ENCODE measurements at regions not wholly inside any gene's neighbourhood (a gene's known extent, or its start where the extent isn't known, plus 50 kb on each side); places are given as distances from the start of the nearest gene placed in this dataset.

GRCh38 chr2:18167871-18168270, 289.4 kb downstream of the KCNS3 start:
- Histone ChIP-seq H3K4me2 (no peak overlapping the region), H3K4me3 (no peak overlapping the region)
- no TSS peak for BruUV-seq (replicated peaks)

DNA sequence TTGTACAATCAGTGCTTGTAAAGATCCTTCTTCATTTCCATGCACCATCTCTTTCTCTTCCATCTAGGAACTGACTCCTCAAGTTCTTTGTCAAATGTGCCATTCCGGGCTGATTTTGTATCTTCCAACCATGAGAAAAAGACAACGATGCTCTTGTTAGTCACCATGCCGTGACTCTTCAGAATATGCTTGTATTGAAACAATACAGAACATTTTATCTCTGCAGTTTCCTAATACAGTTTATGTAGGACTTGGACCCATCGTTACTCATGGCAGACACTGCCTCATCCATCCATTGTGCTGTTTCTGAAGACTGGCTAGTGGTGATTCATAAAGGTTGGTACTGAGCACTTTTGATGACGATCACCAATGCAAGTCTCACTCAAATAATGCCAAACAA, 283.2 kb downstream of the KCNS3 start:
- intact Hi-C loops (cut with micrococcal nuclease; ENCODE audit: unreplicated experiment) = no loop called here
- ChIA-PET CTCF (no interaction called here), POLR2A (ENCODE audit: unreplicated experiment) (no interaction called here)

More at GRCh38 chr2:18167871-18168270, 289.4 kb downstream of the KCNS3 start:
- Histone ChIP-seq H2AFZ (no peak overlapping the region), H3K79me2 (ENCODE audit: low read depth) (no peaks in the 10 kb centered on the region), H3F3A (ENCODE audit: insufficient read depth, low read depth) (no peaks in the 10 kb centered on the region), H3K9me2 (ENCODE audit: insufficient read depth) (no peaks in the 10 kb centered on the region), H3K27ac (no peak overlapping the region), H3K27me3 (ENCODE audit: insufficient read depth, low read depth) (no peaks in the 10 kb centered on the region), H3K36me3 (ENCODE audit: low read depth) (no peaks in the 10 kb centered on the region), H3K9me3 (ENCODE audit: insufficient read depth, low read depth) (no peaks in the 10 kb centered on the region), H4K20me1 (ENCODE audit: insufficient read depth) (no peaks in the 10 kb centered on the region), H3K4me1 (replicated peaks; ENCODE audit: insufficient read depth) (peaks cover 10% of the 10 kb centered on the region)
- intact Hi-C loops (cut with micrococcal nuclease; ENCODE audit: unreplicated experiment) = no loop called here
- TF ChIP-seq CTCF (conservative IDR thresholded peaks at IDR 0.05) (no peak), EZH2 (IDR thresholded peaks at IDR 0.05; ENCODE audit: low read depth) (no peak)
- POLR2A ChIA-PET (ENCODE audit: unreplicated experiment) = interaction anchor here (0.7 kb wide), 1 partner anchor 190 kb away, joined by 8 read pairs; no protein-coding TSS in a partner anchor
- CTCF ChIA-PET = no interaction called here
- peak in 1 of 2 experiments; percentile 44 for DNase-seq

DNA sequence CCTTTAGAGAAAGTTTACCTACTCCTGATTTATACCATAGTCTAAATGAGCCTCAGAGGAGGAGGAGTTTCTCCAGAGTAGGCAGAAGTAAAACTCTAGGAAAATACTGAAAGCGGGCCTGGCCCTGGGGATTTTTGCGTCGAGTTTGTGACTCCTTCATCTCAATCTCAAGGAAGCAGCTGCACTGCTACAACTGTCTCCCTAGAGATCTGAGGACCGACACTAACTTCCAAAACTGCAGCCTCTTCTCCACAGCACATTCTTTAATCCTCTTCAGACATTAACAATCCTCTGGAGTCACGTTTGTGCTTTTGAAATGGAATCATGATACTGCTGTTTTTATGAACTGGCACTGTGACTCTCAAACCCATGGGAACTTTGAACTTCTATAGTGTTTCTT, 281.4 kb downstream of the KCNS3 start:
- DNase-seq = no peak
- no peaks in the 10 kb centered on the region for H3K27me3 ChIP-seq (ENCODE audit: insufficient read depth, low read depth)
- H3K4me1 ChIP-seq (replicated peaks; ENCODE audit: insufficient read depth) = peaks cover 14% of the 10 kb centered on the region
- no peak overlapping the region for H3K4me3 ChIP-seq
- CTCF ChIA-PET = no interaction called here
- H3F3A ChIP-seq (ENCODE audit: insufficient read depth, low read depth) = peaks cover 13% of the 10 kb centered on the region; the same call in 1 of the 2 replicates
- no TSS peak for BruUV-seq (replicated peaks)
- POLR2A ChIA-PET (ENCODE audit: unreplicated experiment) = no interaction called here
- no peak overlapping the region for H3K27ac ChIP-seq
- intact Hi-C loops (cut with micrococcal nuclease; ENCODE audit: unreplicated experiment) = no loop called here
- no peaks in the 10 kb centered on the region for H3K79me2 ChIP-seq (ENCODE audit: low read depth)
- no peaks in the 10 kb centered on the region for H3K36me3 ChIP-seq (ENCODE audit: low read depth)
- no peaks in the 10 kb centered on the region for H3K9me2 ChIP-seq (ENCODE audit: insufficient read depth)
- no peaks in the 10 kb centered on the region for H3K9me3 ChIP-seq (ENCODE audit: insufficient read depth, low read depth)
- TF ChIP-seq EZH2 (IDR thresholded peaks at IDR 0.05; ENCODE audit: low read depth) = no peak
- H2AFZ ChIP-seq = no peak overlapping the region
- H4K20me1 ChIP-seq (ENCODE audit: insufficient read depth) = no peaks in the 10 kb centered on the region
- no peak overlapping the region for H3K4me2 ChIP-seq

More for the DNA sequence above, 283.2 kb downstream of the KCNS3 start:
- Histone ChIP-seq H3K36me3 (ENCODE audit: low read depth) (no peaks in the 10 kb centered on the region), H3K27me3 (ENCODE audit: insufficient read depth, low read depth) (no peaks in the 10 kb centered on the region), H3K9me3 (ENCODE audit: insufficient read depth, low read depth) (no peaks in the 10 kb centered on the region), H3K9me2 (ENCODE audit: insufficient read depth) (no peaks in the 10 kb centered on the region), H3K4me2 (no peak overlapping the region), H3K79me2 (ENCODE audit: low read depth) (no peaks in the 10 kb centered on the region), H3K4me1 (replicated peaks; ENCODE audit: insufficient read depth) (no peaks in the 10 kb centered on the region), H3F3A (ENCODE audit: insufficient read depth, low read depth) (no peaks in the 10 kb centered on the region), H3K4me3 (no peak overlapping the region), H4K20me1 (ENCODE audit: insufficient read depth) (no peaks in the 10 kb centered on the region), H2AFZ (no peak overlapping the region), H3K27ac (no peak overlapping the region)
- no peak for DNase-seq
- no TSS peak for BruUV-seq (replicated peaks)
- TF ChIP-seq EZH2 (IDR thresholded peaks at IDR 0.05; ENCODE audit: low read depth) = no peak
- no peak for TF ChIP-seq CTCF (conservative IDR thresholded peaks at IDR 0.05)

DNA sequence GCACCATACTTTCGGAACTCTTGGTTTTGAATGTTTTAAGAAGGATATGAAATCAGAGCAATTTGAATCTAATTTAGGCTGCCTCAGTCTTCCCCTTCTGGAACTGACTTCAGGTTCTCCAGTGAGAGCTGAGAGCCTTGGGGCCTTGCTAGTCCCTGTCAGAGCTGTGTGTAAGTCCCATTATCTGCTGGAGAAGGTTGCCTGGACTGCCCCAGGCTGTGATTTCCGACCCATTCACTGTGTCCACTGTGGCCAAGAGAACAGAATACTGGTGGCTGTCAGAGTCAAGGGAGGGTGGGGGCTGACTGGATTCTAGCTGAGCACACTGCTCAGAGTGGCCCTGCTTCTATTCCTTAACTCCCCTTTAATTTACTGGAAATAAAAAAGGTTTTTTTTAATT, 278.0 kb downstream of the KCNS3 start:
- H3K4me2 ChIP-seq = no peak overlapping the region
- peaks cover 26% of the 10 kb centered on the region; the same call in 1 of the 2 replicates for H3F3A ChIP-seq (ENCODE audit: insufficient read depth, low read depth)
- H3K27ac ChIP-seq = no peak overlapping the region
- intact Hi-C loops (cut with micrococcal nuclease; ENCODE audit: unreplicated experiment) = no loop called here
- no peak overlapping the region for H2AFZ ChIP-seq
- peaks cover 28% of the 10 kb centered on the region for H3K4me1 ChIP-seq (replicated peaks; ENCODE audit: insufficient read depth)
- no peak overlapping the region for H3K4me3 ChIP-seq
- no peak for TF ChIP-seq CTCF (conservative IDR thresholded peaks at IDR 0.05)
- TF ChIP-seq EZH2 (IDR thresholded peaks at IDR 0.05; ENCODE audit: low read depth) = no peak
- ChIA-PET POLR2A (ENCODE audit: unreplicated experiment) (no interaction called here), CTCF (no interaction called here)
- BruUV-seq (replicated peaks) = no TSS peak
- H4K20me1 ChIP-seq (ENCODE audit: insufficient read depth) = no peaks in the 10 kb centered on the region
- no peak for DNase-seq
- no peaks in the 10 kb centered on the region for H3K36me3 ChIP-seq (ENCODE audit: low read depth)
- no peaks in the 10 kb centered on the region for H3K79me2 ChIP-seq (ENCODE audit: low read depth)
- no peaks in the 10 kb centered on the region for H3K27me3 ChIP-seq (ENCODE audit: insufficient read depth, low read depth)
- no peaks in the 10 kb centered on the region for H3K9me2 ChIP-seq (ENCODE audit: insufficient read depth)
- H3K9me3 ChIP-seq (ENCODE audit: insufficient read depth, low read depth) = no peaks in the 10 kb centered on the region

Data from PC-9 (cell line).